HG02981 (cell line): ENCODE measurements at regions not wholly inside any gene's neighbourhood (a gene's known extent, or its start where the extent isn't known, plus 50 kb on each side); places are given as distances from the start of the nearest gene placed in this dataset.

Source experiments
- ATAC-seq: cut with Tn5 transposase; IDR thresholded peaks from one replicate; pipeline ENCODE4 v1.9.1; 2021; ENCODE audit warnings: mild to moderate bottlenecking, moderate library complexity; ENCODE audit not compliant: unreplicated experiment

DNA sequence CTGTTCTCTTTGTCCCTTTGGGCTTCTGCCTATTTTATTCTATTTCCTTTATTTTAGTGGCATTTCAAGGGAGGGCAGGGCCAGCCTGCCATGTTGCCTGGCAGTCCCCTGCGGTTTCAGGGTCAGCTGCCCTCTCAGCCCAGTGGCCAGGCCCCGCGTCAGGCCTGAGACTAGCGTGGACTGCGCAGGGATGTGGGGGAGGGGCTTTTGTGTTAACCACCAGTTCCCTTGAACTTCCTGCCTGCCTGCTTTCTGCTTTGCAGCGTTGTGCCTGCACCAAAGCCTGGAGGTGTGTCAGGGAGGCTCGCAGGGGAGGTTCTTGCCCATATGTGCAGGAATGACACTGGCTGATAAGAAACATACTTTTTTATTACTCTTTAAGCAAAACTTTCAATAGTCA, 157.6 kb downstream of the SLC35B3 start:
- ATAC-seq, result no peak

DNA sequence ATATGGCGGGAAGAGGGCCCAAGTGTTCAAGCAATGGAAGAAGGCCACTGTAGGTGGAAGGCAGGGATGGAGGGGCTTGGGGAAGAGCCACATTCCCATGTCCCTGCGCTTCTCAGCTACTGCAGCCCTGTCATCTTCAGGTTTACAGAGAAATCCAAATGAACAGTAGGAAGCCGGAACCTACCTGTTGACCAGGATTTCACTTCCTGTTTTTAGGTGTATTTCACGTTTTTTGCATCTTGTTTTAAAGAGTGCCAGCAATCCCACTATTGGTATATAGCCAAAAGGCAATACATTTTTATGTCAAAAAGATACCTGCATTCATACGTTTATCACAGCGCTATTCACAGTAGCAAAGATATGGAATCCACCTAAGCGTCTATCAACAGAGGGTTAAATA, 159.2 kb downstream of the SLC35B3 start:
- ATAC-seq, result no peak

DNA sequence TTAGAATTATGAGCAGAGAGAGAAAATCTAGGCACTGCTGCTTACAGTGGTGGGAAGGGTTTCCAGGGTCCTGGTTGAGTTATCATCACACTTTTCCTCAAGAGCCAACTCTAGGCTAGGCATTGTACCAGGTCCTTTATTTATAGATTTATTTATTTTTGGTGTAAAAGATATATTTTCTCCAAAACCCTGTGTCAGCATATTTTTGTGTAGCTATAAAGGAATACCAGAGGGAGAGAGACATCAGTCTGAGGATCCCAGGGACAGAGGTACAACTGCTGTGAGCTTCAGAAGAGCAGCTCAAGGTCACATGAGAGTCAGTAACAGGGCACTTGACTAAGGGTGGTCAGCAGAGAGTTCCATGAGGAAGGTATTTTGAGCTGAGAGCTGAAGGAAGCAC, 159.7 kb downstream of the SLC35B3 start:
- ATAC-seq, result no peak

DNA sequence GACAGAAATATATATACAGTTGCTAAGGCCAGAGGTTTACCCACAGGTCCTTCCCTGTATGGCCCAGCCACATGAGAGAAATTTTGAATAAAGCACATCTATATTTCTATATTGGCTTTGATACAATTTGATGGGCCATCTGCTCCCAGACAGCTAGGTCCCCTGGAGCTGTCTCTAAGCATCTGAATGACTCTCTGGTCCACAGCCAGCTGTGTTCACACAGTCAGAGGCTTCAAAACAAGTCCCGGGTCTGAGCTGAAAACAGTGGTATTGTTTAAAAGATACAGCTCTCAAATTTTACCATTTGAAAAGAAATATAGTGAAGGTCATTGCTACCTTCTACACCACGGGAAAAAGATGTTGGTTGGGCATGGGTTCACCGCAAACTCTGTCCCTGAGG, 161.1 kb downstream of the SLC35B3 start:
- ATAC-seq, result no peak

DNA sequence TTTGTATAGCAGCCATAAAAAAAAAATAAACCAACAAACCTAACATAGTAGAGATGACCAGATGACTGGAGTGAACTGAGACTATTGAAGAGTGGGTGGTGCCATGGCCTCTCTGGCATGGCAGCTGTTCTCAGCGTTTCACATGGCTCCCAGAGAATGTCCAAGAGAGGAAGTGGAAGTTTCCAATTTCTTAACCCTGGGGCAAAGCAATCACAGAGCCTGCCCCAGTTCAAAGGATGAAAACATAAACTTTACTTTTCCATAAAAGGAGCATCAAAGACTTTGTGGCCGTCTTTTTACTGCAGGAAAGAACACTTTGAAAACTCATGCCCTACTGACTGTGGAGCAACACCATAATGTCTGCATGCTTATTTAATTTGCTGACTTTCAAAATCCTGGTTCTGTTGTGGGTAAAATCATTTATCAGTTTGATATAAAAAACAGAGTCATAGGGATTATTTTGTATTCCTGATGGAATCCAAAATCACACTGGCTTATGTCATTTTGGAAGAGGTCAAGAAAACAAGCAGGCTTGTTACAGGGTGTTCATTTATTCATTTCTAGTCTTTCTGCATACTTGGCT, 165.4 kb downstream of the SLC35B3 start:
- no peak for ATAC-seq

DNA sequence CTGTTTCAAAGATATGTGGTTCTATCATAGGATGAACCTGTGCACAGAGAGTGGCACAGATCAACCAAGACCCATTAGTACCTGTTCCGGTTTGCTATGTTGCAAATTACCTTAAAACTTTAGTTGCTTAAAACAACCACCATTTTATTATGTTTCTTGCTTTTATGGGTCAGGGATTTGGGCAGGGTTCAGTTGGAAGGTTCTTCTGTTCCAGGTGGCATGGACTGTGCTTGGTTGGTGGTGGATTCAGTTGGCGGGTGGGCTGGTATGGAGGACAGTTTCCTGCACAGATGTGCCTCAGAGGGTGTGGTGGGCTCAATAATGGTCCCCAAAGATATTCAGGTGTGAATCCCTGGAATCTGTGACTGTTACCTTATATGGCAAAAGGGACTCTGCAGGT, 166.3 kb downstream of the SLC35B3 start:
- no peak for ATAC-seq

DNA sequence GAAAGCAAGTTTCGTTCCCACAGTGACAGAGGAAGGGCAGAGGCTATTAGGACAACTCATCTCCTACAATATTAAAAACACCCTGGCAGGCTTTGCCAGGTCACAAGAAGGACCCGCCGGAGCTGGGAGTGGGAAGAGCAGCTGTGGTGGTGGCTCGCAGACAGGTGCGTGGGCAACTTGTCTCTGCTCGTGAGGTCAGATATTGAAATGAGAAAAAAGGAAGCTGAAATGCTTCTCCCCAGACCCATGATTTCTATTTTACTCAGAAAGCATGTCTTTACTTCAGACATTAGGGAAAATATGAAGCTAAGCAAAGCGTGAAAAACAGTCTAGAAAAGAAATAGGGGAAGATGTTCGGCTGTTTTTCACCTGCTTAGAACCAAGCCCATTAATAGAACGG, 166.3 kb upstream of the EEF1E1 start:
- ATAC-seq, result no peak

DNA sequence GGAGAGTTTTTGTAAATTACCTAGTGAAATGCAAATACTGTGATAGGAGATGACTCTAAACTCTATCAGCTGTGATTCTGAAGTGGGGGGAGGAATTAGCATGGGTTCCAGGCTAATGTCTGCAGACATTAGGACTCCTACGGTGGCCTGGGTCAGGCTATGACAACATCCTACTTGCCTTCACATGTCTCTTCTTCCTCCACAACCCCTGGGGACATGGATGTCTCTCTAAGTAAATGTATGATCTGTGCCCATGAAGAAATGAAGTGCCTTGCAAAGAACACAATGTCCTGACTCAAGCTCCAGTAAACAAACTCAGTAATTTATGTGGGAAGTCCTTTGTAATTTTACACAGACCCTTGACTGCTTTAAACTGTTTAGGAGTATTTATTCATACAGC, 165.8 kb upstream of the EEF1E1 start:
- no peak for ATAC-seq

DNA sequence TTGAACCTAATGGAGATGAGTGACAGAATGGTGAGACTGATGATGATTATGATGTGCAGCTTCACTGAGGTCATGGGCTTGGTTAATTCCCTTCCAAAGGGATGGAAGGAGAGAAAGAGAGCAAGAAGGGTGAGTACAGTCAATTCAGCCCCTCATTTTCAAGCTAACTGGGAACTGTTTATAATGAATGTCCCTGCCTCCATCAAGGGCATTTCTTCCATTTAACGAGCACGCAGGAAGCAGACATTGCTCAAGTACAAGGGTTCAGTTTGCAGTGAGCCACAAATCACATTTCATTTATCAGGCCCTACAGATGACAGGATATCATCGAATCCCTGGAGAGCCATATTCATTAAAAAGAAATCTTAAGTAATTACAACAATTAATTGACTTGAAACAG, 158.3 kb upstream of the EEF1E1 start:
- ATAC-seq, result no peak

DNA sequence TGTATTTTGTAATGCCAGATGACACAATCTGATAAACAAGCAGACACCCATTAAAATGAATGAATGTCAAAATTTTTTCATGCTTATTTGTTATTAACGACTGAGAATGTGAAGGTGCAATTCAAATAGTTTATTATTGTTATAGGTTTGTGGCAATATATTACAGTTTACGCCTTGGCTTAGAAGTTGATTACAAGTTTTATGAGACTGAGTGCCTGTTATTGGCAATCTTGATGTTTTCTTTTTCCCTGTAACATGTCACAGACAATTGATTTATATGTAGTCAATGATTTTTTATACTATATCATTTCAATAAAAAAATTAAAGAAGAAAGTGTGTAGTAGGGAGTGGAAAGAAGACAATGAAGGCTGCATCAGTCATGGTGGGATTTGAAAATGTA, 144.1 kb upstream of the EEF1E1 start:
- no peak for ATAC-seq

DNA sequence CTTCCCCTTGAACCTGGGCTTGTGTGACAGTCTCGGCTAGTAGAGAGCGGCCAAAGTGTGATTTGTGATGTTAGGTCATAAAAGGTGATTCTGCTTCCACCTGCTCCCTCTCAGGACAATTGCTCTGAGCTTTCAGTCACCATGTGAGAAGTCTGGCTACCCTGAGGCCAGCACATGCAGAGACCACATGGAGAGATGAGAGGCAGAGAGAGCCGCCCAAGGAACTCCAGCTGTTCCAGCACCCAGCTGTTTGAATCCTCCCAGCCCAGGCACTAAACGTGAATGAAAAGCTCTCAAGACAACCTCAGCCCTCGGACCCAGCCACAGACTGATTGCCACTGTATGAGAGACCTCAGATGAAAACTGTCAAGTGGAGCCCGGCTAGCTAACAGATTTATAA, 143.4 kb upstream of the EEF1E1 start:
- ATAC-seq, result no peak

DNA sequence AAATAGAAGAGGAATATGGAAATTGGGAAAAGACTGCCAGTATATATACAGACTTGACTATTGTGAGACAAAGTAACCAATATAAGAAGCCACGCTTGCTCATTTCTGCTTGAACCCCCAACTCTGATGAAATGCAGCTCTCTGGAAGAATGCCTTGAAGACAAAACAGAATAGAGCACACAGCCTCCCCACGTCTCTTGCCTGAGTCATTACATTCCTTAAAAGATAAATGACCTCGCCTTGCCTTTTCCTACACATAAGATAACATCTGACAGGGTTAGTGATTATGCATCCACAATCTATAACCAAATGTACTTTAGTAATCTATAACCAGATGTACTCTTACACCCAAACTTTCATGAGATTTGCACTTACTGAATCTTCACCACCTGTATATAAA, 141.1 kb upstream of the EEF1E1 start:
- ATAC-seq, result no peak

DNA sequence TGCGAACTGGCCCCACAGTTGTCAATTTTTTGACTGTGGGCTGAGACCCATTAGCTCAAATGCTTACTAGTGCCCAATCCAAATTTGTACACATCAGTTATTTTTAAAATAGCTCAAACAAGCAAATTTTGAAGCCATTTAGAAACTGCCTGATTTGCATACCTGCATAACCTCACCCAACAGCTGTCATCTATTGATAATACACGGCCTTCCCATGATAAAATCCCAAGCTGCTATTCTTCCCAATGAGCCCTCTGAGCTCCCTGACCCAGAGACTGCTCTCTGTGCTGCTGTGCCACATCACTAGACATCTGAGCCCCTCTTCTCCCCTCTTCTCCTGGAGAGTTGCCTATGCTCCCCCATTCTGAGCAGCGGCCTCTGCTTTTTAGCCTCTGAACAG, 140.5 kb upstream of the EEF1E1 start:
- ATAC-seq, result no peak

DNA sequence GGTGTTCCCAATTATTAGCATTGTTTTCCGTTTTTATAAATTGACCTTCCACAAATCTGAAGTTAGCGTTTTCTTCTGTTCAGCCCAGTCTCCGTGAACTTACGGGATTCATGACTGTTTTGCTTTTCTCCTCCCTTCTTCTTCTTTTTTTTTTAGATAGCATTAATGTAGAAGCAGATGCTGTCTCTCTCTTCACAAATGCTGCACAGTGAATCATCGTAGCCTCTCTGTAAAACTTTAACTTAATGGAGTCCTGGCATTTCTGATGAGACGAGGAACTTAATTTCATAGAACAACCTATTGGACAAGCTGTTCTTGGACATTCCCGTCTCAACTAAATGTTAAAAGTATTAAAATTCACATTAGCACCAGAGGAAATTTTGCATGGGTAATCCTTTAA, 138.0 kb upstream of the EEF1E1 start:
- no peak for ATAC-seq

DNA sequence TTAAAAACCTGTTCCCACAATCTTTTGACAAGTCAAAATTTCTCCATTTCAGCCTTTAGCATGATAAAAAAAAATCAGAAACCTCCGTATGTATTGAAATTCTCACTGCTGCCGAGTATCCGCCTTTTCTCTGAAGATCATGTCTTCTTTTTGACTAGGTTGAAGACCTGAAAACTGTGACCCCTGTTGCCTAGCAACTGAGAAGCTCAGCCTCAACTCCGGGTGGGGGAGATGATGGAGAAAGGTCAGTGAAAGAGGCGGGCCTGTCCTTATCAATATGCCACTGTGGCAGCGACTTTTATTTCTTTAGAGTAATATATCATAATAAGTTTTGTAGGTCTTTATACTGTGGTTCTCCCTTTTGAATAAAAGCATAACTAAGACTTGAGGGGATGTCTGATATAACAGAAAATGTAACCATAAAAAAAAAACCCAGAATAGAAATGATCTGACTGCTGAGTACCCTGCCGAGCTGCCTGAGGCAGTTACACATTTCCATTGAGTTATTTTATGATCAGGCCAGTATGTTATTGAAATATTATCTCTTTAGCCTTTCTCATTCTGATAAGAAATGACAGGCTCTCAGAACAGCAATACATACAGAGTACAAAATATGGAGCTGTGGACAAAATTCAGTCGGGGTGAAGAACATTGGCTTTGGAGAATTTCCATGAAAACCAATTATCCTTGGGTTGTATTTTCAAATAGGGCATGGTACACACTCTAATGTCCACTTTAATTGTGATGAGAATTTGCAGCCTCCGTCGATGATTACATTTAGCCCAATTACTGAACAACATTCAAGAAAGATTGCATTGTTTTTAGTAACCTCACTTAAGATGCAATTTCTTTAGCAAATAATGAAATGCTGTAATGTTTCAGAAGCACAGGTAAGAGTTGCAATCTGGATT, 136.7 kb upstream of the EEF1E1 start:
- ATAC-seq, result no peak

DNA sequence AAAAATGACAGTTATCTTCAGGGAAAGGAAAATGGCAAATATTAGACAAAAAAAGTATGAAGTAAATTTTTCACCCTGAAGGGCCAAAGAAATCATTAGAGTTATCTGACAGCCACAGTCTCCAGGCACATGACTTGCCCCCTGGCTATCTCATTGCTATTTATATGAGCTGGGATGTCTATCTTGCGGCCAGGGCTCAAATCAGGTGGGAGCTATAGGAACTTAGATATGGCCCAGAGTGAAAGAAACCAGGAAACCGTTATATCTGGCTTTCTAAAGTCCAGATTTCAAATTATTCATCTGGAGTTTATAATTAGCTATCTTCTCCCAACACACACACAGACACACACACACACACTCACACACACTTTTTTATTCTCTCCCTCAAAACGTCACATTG, 135.3 kb upstream of the EEF1E1 start:
- ATAC-seq, result no peak

DNA sequence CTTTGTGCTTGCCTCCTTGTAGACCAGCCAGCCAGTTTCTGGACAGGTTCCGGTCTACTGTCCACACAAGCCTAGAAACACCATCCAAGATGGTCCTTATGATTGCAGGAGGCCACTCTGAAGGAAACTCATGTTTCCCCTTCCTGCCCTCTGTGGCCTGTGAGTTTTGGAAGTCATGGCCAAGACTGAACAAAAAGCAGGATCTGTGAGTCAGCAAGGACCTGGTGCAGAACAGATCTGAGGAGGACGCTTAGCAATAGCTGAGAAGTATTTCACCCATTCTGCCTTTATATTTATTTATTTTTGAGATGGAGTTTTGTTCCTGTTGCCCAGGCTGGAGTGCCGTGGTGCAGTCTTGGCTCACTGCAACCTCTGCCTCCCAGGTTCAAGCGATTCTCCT, 134.6 kb upstream of the EEF1E1 start:
- ATAC-seq, result no peak

DNA sequence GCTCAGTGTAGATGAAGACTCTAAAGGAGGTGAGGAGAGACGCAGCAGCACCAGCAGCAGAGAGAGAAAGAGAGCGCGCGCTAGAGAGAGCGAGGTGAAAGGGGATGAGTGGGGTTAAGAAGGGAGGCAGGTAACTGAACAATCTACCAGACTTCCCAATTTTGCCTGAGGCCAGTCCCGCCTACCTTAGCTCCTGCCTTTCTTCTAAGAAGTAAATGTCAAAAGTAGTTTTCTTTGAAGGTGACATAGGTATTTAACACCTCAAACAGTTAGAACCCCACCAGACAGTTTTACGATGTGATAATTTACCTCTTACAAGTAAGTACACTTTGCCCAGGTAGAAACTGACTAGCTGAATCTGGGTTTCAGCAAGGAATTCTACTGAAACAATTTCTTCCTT, 132.0 kb upstream of the EEF1E1 start:
- ATAC-seq, result no peak

DNA sequence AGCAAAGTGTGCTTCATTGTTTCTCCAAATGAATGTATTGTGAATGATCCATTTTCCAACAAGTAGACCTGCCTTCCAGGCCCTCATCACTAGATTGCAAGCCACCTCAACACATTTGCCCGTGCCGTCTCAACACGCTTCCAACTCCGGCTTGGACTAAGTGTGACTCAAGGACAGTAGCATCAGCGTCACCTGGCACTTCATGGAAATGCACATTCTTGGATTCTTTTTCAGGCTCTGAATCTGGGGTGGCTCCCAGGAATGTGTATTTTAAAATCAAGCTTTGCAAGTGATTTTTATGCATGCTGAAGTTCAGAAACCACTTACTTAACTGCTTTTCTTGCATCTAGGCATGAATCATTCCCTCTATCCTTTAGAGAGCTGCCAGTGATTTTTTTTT, 129.6 kb upstream of the EEF1E1 start:
- ATAC-seq, result no peak

DNA sequence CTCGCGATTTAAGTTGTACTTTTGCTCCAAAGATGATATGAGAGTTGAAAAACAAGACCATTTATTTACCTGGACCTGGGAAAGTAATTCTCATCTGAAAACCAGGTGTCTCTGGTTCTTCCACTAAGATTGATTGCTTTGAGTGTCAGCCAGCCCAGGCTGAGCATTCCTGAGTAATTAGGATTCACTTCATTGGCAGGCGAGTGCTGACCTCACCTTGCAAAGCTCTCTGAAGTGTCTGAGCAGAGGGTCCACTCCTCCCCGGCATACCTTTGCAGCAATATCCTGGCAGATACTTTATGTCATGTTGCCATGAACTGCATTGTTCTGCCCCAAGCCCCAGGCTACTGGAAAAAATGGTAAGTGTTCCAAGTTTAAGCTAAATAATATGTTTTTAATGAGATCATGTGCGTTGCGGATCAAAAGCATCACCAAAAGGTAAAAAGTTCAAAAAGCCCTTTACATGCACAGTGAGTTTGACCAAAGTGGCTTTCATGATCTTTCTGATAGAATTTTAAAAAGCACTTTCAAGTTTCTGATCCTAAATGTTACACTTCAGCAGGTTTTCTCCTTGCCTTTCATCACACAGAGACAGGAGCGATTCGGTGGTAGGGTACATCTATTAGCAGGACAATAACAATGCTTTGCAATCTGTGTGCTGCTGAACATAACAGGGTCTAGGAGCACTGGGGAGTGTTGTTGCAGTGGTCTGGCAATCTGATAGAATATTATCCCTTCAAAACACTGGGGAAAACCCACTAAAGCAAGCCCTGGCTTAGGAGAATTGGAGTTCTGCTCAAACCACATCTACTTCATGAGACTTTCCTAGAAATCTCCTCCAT, 127.8 kb upstream of the EEF1E1 start:
- ATAC-seq, result no peak

DNA sequence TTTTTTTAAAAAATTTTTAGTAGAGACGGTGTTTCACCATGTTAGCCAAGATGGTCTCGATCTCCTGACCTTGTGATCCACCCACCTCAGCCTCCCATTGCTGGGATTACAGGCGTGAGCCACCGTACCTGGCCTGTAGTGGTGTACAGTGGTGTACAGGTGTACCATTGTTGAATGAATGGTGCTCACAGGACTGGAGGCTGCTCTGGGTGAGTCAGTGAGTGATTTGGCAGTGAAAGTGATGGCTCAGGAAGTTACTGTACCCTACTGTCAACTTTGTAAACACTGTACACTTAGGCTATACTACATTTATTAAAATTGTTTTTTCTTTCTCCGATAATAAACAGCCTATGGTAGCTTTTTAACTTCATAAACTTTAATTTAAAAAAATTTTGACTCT, 122.8 kb upstream of the EEF1E1 start:
- ATAC-seq, result no peak

DNA sequence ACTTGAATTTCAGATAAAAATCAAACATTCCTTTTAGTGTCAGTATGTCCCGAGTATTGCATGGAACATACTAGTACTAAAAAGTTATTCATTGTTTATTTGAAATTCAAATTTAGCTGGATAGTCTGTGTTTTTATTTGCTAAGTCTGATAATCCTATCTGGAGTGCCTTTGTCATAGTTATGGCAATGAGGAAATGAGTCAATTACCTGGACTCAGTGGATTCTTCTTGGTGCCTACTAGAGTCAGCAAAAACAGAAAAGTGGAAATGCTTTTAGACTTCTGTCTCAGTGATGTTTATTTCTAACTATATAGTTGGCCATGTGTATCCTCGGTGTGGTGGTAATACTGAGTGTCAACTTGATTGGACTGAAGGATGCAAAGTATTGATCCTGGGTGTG, 121.3 kb upstream of the EEF1E1 start:
- ATAC-seq, result no peak
